HEK293 (cell line): ENCODE measurements at regions not wholly inside any gene's neighbourhood (a gene's known extent, or its start where the extent isn't known, plus 50 kb on each side); places are given as distances from the start of the nearest gene placed in this dataset.

Source experiments
- CTCF ChIP-seq: fragments of 450-650 bp; formaldehyde crosslinking; IDR thresholded peaks from 2 replicates; pipeline ENCODE4 v1.5.1; 2016; ENCODE audit warnings: missing biosample characterization, missing genetic modification characterization
- KLF16 ChIP-seq: fragments of 450-650 bp; formaldehyde crosslinking; IDR thresholded peaks from 2 replicates; pipeline ENCODE4 v1.5.1; 2017; ENCODE audit warnings: missing biosample characterization, missing genetic modification characterization
- PBX3 ChIP-seq: sonication (generic); formaldehyde crosslinking; IDR thresholded peaks from 2 replicates; pipeline ENCODE4 v1.8.1; 2022; ENCODE audit warnings: mild to moderate bottlenecking, moderate library complexity, missing genetic modification reagents
- PRDM10 ChIP-seq: fragments of 450-650 bp; formaldehyde crosslinking; IDR thresholded peaks from 2 replicates; pipeline ENCODE4 v1.5.1; 2016; ENCODE audit warnings: missing biosample characterization, missing genetic modification characterization
- REST ChIP-seq: fragments of 450-650 bp; formaldehyde crosslinking; IDR thresholded peaks from 2 replicates; pipeline ENCODE4 v1.5.1; 2016; ENCODE audit warnings: missing biosample characterization, missing genetic modification characterization
- TSHZ1 ChIP-seq: fragments of 450-650 bp; formaldehyde crosslinking; IDR thresholded peaks from 2 replicates; pipeline ENCODE4 v1.5.1; 2016; ENCODE audit warnings: missing biosample characterization, missing genetic modification characterization, borderline replicate concordance
- ZNF146 ChIP-seq: fragments of 450-650 bp; formaldehyde crosslinking; IDR thresholded peaks from 2 replicates; pipeline ENCODE4 v1.5.1; 2016; ENCODE audit warnings: missing biosample characterization, missing genetic modification characterization
- ZNF274 ChIP-seq, 2 experiments: fragments of 200-500 bp in 1 of 2; fragments of 450-650 bp in 1 of 2; sonication (Bioruptor generic) in 1 of 2; formaldehyde crosslinking in 1 of 2; IDR thresholded peaks; 2 replicates each; pipeline versions ENCODE4 v1.5.1 to v1.6.1; 2014 to 2016; ENCODE audit warnings: borderline replicate concordance in 1 of 2, inconsistent platforms in 1 of 2, low read length in 1 of 2, missing biosample characterization in 1 of 2, missing genetic modification characterization in 1 of 2
- ZNF280C ChIP-seq: fragments of 450-650 bp; formaldehyde crosslinking; IDR thresholded peaks from 2 replicates; pipeline ENCODE4 v1.5.1; 2016; ENCODE audit warnings: missing biosample characterization, missing genetic modification characterization
- ZNF362 ChIP-seq: fragments of 450-650 bp; formaldehyde crosslinking; IDR thresholded peaks from 2 replicates; pipeline ENCODE4 v1.5.1; 2016; ENCODE audit warnings: missing biosample characterization, missing genetic modification characterization
- ZNF416 ChIP-seq: fragments of 450-650 bp; formaldehyde crosslinking; IDR thresholded peaks from 2 replicates; pipeline ENCODE4 v1.5.1; 2016; ENCODE audit warnings: missing biosample characterization, missing genetic modification characterization
- ZNF513 ChIP-seq: fragments of 450-650 bp; IDR thresholded peaks from 2 replicates; pipeline ENCODE4 v1.5.1; 2018; ENCODE audit warnings: missing biosample characterization, missing genetic modification characterization
- ZNF701 ChIP-seq: fragments of 450-650 bp; formaldehyde crosslinking; IDR thresholded peaks from 2 replicates; pipeline ENCODE4 v1.5.1; 2016; ENCODE audit warnings: missing biosample characterization, missing genetic modification characterization

- TF ChIP-seq PRDM10 (tag by site-specific recombination) (no peak), REST (tag by site-specific recombination) (no peak), ZNF274 (IDR thresholded peaks at IDR 0.05; ENCODE audit: low read length) (no peak), ZNF274 (tag by site-specific recombination; IDR thresholded peaks at IDR 0.05; ENCODE audit: borderline replicate concordance) (no peak), KLF16 (tag by site-specific recombination) (no peak), CTCF (tag by site-specific recombination) (no peak), ZNF362 (tag by site-specific recombination) (no peak), ZNF513 (no peak), ZNF701 (tag by site-specific recombination) (no peak), ZNF280C (tag by site-specific recombination) (no peak), ZNF146 (tag by site-specific recombination) (no peak), PBX3 (CRISPR knock-in tag) (no peak), ZNF416 (no peak), TSHZ1 (tag by site-specific recombination) (no peak)
These were observed 1212.4 kb downstream of the SORCS1 start for GRCh38 chr10:105952153-105952552.
